ENCODE measurements at regions not wholly inside any gene's neighbourhood (a gene's known extent, or its start where the extent isn't known, plus 50 kb on each side); places are given as distances from the start of the nearest gene placed in this dataset.

DNA sequence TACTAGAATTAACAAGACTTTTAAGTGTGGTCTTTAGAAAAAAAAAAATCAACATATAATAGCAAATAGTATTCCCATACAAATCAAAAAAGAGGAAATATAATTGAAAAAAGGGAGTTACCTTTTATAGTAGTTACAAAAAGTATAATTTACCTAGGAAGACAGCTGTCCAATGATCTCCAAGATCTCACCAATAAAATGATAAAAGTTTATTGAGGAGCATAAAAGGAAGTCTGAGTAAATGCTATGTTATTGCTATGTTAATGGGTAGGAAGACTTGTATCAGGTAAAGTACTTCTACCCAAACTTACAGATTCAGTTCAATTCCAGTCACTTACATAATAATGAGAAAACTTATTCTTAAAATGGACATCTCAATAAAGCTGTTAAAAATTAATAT, 379.0 kb upstream of the TPM1 start:
- H2AFZ ChIP-seq (ENCODE audit: control insufficient read depth, low read length) = no peak overlapping the region
- H3K4me3 ChIP-seq (ENCODE audit: control insufficient read depth in 2 of 3, extremely low read depth in 1 of 3, insufficient read depth in 2 of 3, low read depth in 1 of 3, low read length in 3 of 3) = no peak overlapping the region
- no peaks in the 10 kb centered on the region for H3K4me1 ChIP-seq (ENCODE audit: control insufficient read depth, extremely low read depth, insufficient read depth, low read length)
- H3K9ac ChIP-seq (ENCODE audit: control insufficient read depth, extremely low read depth, insufficient read depth, low read length) = no peak overlapping the region
- no peak for FAIRE-seq
- no peak overlapping the region for H3K4me2 ChIP-seq (ENCODE audit: control insufficient read depth, extremely low read depth, insufficient read depth, low read depth, low read length)
- dilution Hi-C loops (cut with MboI; ENCODE audit: extremely low pct_ligation_motif_present, low sequenced_read_pairs) = no loop called here
- no peaks in the 10 kb centered on the region for H3K36me3 ChIP-seq (ENCODE audit: control insufficient read depth in 2 of 2, extremely low read depth in 1 of 2, insufficient read depth in 2 of 2, low read length in 2 of 2)
- no peaks in the 10 kb centered on the region for H3K27me3 ChIP-seq (ENCODE audit: control insufficient read depth, extremely low read depth, insufficient read depth, low read length)
- DNase-seq (ENCODE audit: low read depth, low spot score) = no peak
- no peaks in the 10 kb centered on the region for H3K79me2 ChIP-seq (ENCODE audit: control insufficient read depth, insufficient read depth, low read length)
- TF ChIP-seq, protein P1, sequence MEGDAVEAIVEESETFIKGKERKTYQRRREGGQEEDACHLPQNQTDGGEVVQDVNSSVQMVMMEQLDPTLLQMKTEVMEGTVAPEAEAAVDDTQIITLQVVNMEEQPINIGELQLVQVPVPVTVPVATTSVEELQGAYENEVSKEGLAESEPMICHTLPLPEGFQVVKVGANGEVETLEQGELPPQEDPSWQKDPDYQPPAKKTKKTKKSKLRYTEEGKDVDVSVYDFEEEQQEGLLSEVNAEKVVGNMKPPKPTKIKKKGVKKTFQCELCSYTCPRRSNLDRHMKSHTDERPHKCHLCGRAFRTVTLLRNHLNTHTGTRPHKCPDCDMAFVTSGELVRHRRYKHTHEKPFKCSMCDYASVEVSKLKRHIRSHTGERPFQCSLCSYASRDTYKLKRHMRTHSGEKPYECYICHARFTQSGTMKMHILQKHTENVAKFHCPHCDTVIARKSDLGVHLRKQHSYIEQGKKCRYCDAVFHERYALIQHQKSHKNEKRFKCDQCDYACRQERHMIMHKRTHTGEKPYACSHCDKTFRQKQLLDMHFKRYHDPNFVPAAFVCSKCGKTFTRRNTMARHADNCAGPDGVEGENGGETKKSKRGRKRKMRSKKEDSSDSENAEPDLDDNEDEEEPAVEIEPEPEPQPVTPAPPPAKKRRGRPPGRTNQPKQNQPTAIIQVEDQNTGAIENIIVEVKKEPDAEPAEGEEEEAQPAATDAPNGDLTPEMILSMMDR (optimal IDR thresholded peaks at IDR 0.05 in 1 of 3, IDR thresholded peaks at IDR 0.05 in 1 of 3, conservative IDR thresholded peaks at IDR 0.05 in 1 of 3; ENCODE audit: extremely low read depth in 1 of 3, insufficient read depth in 2 of 3, low read length in 3 of 3) = no peak
- TF ChIP-seq EZH2 (IDR thresholded peaks at IDR 0.05; ENCODE audit: low read length) = no peak
- H3K27ac ChIP-seq (ENCODE audit: control insufficient read depth, insufficient read depth, low read length) = no peak overlapping the region
- no peaks in the 10 kb centered on the region for H3K9me1 ChIP-seq (ENCODE audit: control insufficient read depth, extremely low read depth, insufficient read depth, low read length)
- H3K9me3 ChIP-seq (ENCODE audit: control insufficient read depth, low read depth, low read length) = no peaks in the 10 kb centered on the region
- no peaks in the 10 kb centered on the region for H4K20me1 ChIP-seq (ENCODE audit: control insufficient read depth, extremely low read depth, insufficient read depth, low read length)

- Histone ChIP-seq H3K9me1 (ENCODE audit: control insufficient read depth, extremely low read depth, insufficient read depth, low read length) (no peaks in the 10 kb centered on the region), H3K4me1 (ENCODE audit: control insufficient read depth, extremely low read depth, insufficient read depth, low read length) (no peaks in the 10 kb centered on the region), H2AFZ (ENCODE audit: control insufficient read depth, low read length) (no peak overlapping the region), H3K79me2 (ENCODE audit: control insufficient read depth, insufficient read depth, low read length) (no peaks in the 10 kb centered on the region), H3K4me2 (ENCODE audit: control insufficient read depth, extremely low read depth, insufficient read depth, low read depth, low read length) (no peak overlapping the region), H3K27ac (ENCODE audit: control insufficient read depth, insufficient read depth, low read length) (no peak overlapping the region), H3K36me3 (ENCODE audit: control insufficient read depth in 2 of 2, extremely low read depth in 1 of 2, insufficient read depth in 2 of 2, low read length in 2 of 2) (no peaks in the 10 kb centered on the region), H3K4me3 (ENCODE audit: control insufficient read depth in 2 of 3, extremely low read depth in 1 of 3, insufficient read depth in 2 of 3, low read depth in 1 of 3, low read length in 3 of 3) (no peak overlapping the region), H3K9me3 (ENCODE audit: control insufficient read depth, low read depth, low read length) (no peaks in the 10 kb centered on the region), H3K27me3 (ENCODE audit: control insufficient read depth, extremely low read depth, insufficient read depth, low read length) (no peaks in the 10 kb centered on the region), H4K20me1 (ENCODE audit: control insufficient read depth, extremely low read depth, insufficient read depth, low read length) (no peaks in the 10 kb centered on the region), H3K9ac (ENCODE audit: control insufficient read depth, extremely low read depth, insufficient read depth, low read length) (no peak overlapping the region)
- FAIRE-seq (no peak), DNase-seq (ENCODE audit: low read depth, low spot score) (no peak)
- dilution Hi-C loops (cut with MboI; ENCODE audit: extremely low pct_ligation_motif_present, low sequenced_read_pairs) = no loop called here
- TF ChIP-seq EZH2 (IDR thresholded peaks at IDR 0.05; ENCODE audit: low read length) = no peak
- TF ChIP-seq, protein P1 (optimal IDR thresholded peaks at IDR 0.05 in 1 of 3, IDR thresholded peaks at IDR 0.05 in 1 of 3, conservative IDR thresholded peaks at IDR 0.05 in 1 of 3; ENCODE audit: extremely low read depth in 1 of 3, insufficient read depth in 2 of 3, low read length in 3 of 3) = no peak
Observed at GRCh38 chr15:62665449-62665848, 377.1 kb upstream of the TPM1 start.

Data from keratinocyte (primary cell).